Calu3 (cell line): ENCODE measurements at regions not wholly inside any gene's neighbourhood (a gene's known extent, or its start where the extent isn't known, plus 50 kb on each side); places are given as distances from the start of the nearest gene placed in this dataset.

ENCODE experiments used
- BruUV-seq: library from RNA; stranded (reverse); fragments of 400-500 nt; replicated peaks from 2 replicates; lab custom pipeline; 2021; lab: Mats Ljungman, UMichigan
- CTCF ChIA-PET: fragments of 300-600 bp; sonication (Branson Sonifier 250); formaldehyde crosslinking; loops from one replicate; lab custom pipeline; 2022; ENCODE audit warnings: antibody characterized with exemption; lab: Charles Lee
- DNase-seq: peaks from one replicate; pipeline ENCODE4 v3.0.0; 2022
- H3K27ac Mint-ChIP-seq: one replicate; pipeline ENCODE4 v1.8.0; 2022; ENCODE audit warnings: mixed read lengths; ENCODE audit not compliant: unreplicated experiment
- H3K27me3 Mint-ChIP-seq: one replicate; pipeline ENCODE4 v1.8.0; 2022; ENCODE audit warnings: mixed read lengths; ENCODE audit not compliant: unreplicated experiment
- H3K36me3 Mint-ChIP-seq: one replicate; pipeline ENCODE4 v1.8.0; 2022; ENCODE audit warnings: mild to moderate bottlenecking, moderate library complexity, mixed read lengths; ENCODE audit not compliant: insufficient read depth, unreplicated experiment
- H3K4me1 Mint-ChIP-seq: one replicate; pipeline ENCODE4 v1.8.0; 2022; ENCODE audit warnings: mild to moderate bottlenecking, low read depth, mixed read lengths; ENCODE audit not compliant: unreplicated experiment
- H3K4me3 Mint-ChIP-seq: one replicate; pipeline ENCODE4 v1.8.0; 2022; ENCODE audit warnings: mild to moderate bottlenecking, low read depth, moderate library complexity, mixed read lengths; ENCODE audit not compliant: unreplicated experiment
- H3K9me3 Mint-ChIP-seq: one replicate; pipeline ENCODE4 v1.8.0; 2022; ENCODE audit warnings: low read depth, mixed read lengths; ENCODE audit not compliant: unreplicated experiment
- CTCF ChIP-seq: fragments of 200-600 bp; IDR thresholded peaks from one replicate; pipeline ENCODE4 v1.8.0; 2022; ENCODE audit warnings: antibody characterized with exemption; ENCODE audit not compliant: unreplicated experiment
- intact Hi-C: fragments of 100-400 bp; cut with micrococcal nuclease; formaldehyde crosslinking; loops from one replicate; pipeline ENCODE4 v1.10.0; 2022; ENCODE audit not compliant: unreplicated experiment

- no TSS peak for BruUV-seq
- H3K4me1 Mint-ChIP-seq: peaks cover 35% of the 10 kb centered on the region
- TF ChIP-seq CTCF: no peak
- no peaks in the 10 kb centered on the region for H3K27me3 Mint-ChIP-seq
- CTCF ChIA-PET: interaction anchor here (1.1 kb wide), 1 partner anchor 12 kb away, joined by 3 read pairs; no protein-coding TSS in a partner anchor
- H3K36me3 Mint-ChIP-seq: peaks cover 18% of the 10 kb centered on the region
- peaks cover 2% of the 10 kb centered on the region for H3K9me3 Mint-ChIP-seq
- H3K27ac Mint-ChIP-seq: no peak overlapping the region
- DNase-seq: no peak
- H3K4me3 Mint-ChIP-seq: no peak overlapping the region
- intact Hi-C loops: no loop called here
These were observed 118.2 kb downstream of the CD24 start for GRCh38 chr6:106856227-106856874.

GRCh38 chr6:106855117-106855516 lies 119.4 kb downstream of the CD24 start:
- Mint-ChIP-seq H3K4me1 (peaks cover 28% of the 10 kb centered on the region), H3K27me3 (no peaks in the 10 kb centered on the region), H3K4me3 (no peak overlapping the region), H3K36me3 (peaks cover 18% of the 10 kb centered on the region), H3K27ac (no peak overlapping the region), H3K9me3 (peaks cover 2% of the 10 kb centered on the region)
- DNase-seq: no peak
- BruUV-seq: no TSS peak
- CTCF ChIA-PET: no interaction called here
- intact Hi-C loops: no loop called here
- TF ChIP-seq CTCF: no peak

GRCh38 chr6:106849676-106850332 lies 124.7 kb downstream of the CD24 start:
- H3K4me1 Mint-ChIP-seq: no peaks in the 10 kb centered on the region
- no peak overlapping the region for H3K4me3 Mint-ChIP-seq
- no peak overlapping the region for H3K27ac Mint-ChIP-seq
- peaks cover 2% of the 10 kb centered on the region for H3K9me3 Mint-ChIP-seq
- H3K36me3 Mint-ChIP-seq: no peaks in the 10 kb centered on the region
- DNase-seq: no peak
- BruUV-seq: no TSS peak
- intact Hi-C loops: no loop called here
- no peak for TF ChIP-seq CTCF
- no peaks in the 10 kb centered on the region for H3K27me3 Mint-ChIP-seq
- CTCF ChIA-PET: interaction anchor here (0.6 kb wide), 1 partner anchor 344 kb away, joined by 12 read pairs; no protein-coding TSS in a partner anchor

DNA sequence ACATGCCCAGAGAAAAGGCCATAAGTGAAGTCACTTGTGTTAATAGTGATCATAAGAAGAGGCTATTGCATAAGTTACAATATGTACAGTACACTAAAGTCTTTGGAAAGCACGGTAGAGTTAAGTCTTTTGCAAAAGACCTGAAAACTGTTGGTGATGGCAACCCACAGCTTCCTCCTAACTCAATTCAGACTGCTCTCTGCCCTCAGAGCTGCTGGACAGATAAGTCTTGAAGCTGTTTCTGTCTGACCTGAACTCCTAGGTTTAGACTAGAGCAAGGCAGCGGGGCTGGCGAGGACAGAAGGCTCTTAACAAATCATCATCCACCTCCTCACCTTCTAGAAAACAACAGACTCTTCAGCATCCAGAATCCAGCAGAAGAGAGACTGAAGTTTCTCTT lies 125.4 kb downstream of the CD24 start:
- CTCF ChIA-PET: no interaction called here
- no peak for TF ChIP-seq CTCF
- H3K36me3 Mint-ChIP-seq: no peaks in the 10 kb centered on the region
- no peak overlapping the region for H3K4me3 Mint-ChIP-seq
- no TSS peak for BruUV-seq
- no peak overlapping the region for H3K27ac Mint-ChIP-seq
- H3K27me3 Mint-ChIP-seq: no peaks in the 10 kb centered on the region
- no peaks in the 10 kb centered on the region for H3K4me1 Mint-ChIP-seq
- no peak for DNase-seq
- intact Hi-C loops: no loop called here
- peaks cover 2% of the 10 kb centered on the region for H3K9me3 Mint-ChIP-seq
